Stomach (tissue), 8 donors: ENCODE measurements at regions not wholly inside any gene's neighbourhood (a gene's known extent, or its start where the extent isn't known, plus 50 kb on each side); places are given as distances from the start of the nearest gene placed in this dataset.
"Not testable (repeated sequence)": the region's sequence is repeated elsewhere in the genome, so short reads cannot be mapped to it uniquely, and the experiment has no call there.

ENCODE experiments used
- DNase-seq, 2 donors: peaks; one replicate each; pipeline versions ENCODE4 v3.0.0 to v3.0.0-alpha.2; 2013 to 2019
- H3K27ac ChIP-seq, 5 donors: fragments of 200-600 bp in 4 of 5; sonication (generic) in 4 of 5; one replicate each; pipeline ENCODE4 v1.5.1; 2013 to 2019; ENCODE audit warnings: mild to moderate bottlenecking in 1 of 5, moderate library complexity in 1 of 5
- H3K27me3 ChIP-seq, 3 donors: fragments of 200-600 bp; sonication (generic); one replicate each; pipeline ENCODE4 v1.5.1; 2017 to 2019; ENCODE audit warnings: mixed run types in 1 of 3
- H3K36me3 ChIP-seq, 4 donors: fragments of 200-600 bp; sonication (generic); 1 replicate in 3 of 4; 2 replicates in 1 of 4; pipeline ENCODE4 v1.5.1; 2016 to 2019
- H3K4me1 ChIP-seq, 4 donors: fragments of 200-600 bp; sonication (generic); one replicate each; pipeline ENCODE4 v1.5.1; 2016 to 2019
- H3K4me3 ChIP-seq, 4 donors: fragments of 200-600 bp; sonication (generic) in 3 of 4; one replicate each; pipeline ENCODE4 v1.5.1; 2016 to 2019; ENCODE audit warnings: mild to moderate bottlenecking in 1 of 4
- H3K9me3 ChIP-seq, 4 donors: fragments of 200-600 bp; sonication (generic); one replicate each; pipeline ENCODE4 v1.5.1; 2016 to 2019
- CTCF ChIP-seq, 7 experiments: fragments of 450-650 bp in 4 of 7; fragments of 200-600 bp in 3 of 7; sonication (generic) in 3 of 7; IDR thresholded peaks; one replicate each; pipeline ENCODE4 v1.5.1; 2016 to 2019; ENCODE audit warnings: antibody characterized with exemption in 7 of 7, control low read depth in 2 of 7, mild to moderate bottlenecking in 1 of 7
- EP300 ChIP-seq: sonication (generic); formaldehyde crosslinking; IDR thresholded peaks from one replicate; pipeline ENCODE4 v1.6.1; 2017; ENCODE audit warnings: antibody characterized with exemption
- POLR2A ChIP-seq, 4 donors: fragments of 450-650 bp; IDR thresholded peaks; one replicate each; pipeline ENCODE4 v1.6.1; 2016; ENCODE audit warnings: antibody characterized with exemption in 4 of 4, control low read depth in 2 of 4, mild to moderate bottlenecking in 1 of 4, moderate library complexity in 1 of 4
- POLR2AphosphoS5 ChIP-seq, 3 donors: sonication (generic); formaldehyde crosslinking; IDR thresholded peaks; one replicate each; pipeline ENCODE4 v1.6.1; 2016; ENCODE audit warnings: antibody characterized with exemption in 3 of 3
- WGBS, 5 donors: extraction: QIAGEN DNeasy Blood & Tissue Kit in 3 of 5; methylation state at CpG; one replicate each; pipeline versions ENCODE4 v1.1.5 to v1.1.7; 2013 to 2018; 5-methylcytosine and 5-hydroxymethylcytosine counted together
- intact Hi-C: fragments of 100-400 bp; cut with DNase I; formaldehyde crosslinking; loops from one replicate; pipeline ENCODE4 v1.15.1; 2023; ENCODE audit warnings: low total_unique reads
- donor health status: healthy with polysubstance abuse.
- donor health status: Bipolar disorder and iron deficiency.
- donor health status: healthy.

GRCh38 chr5:45765561-45765960, 69.4 kb upstream of the HCN1 start:
- Histone ChIP-seq H3K36me3 (no peaks in the 10 kb centered on the region), H3K4me1 (no peaks in the 10 kb centered on the region), H3K27me3 (no peaks in the 10 kb centered on the region), H3K4me3 (no peak overlapping the region), H3K9me3 (peaks cover 0 to 36% (median 22%) of the 10 kb centered on the region in 4 donors), H3K27ac (no peak overlapping the region)
- intact Hi-C loops, result no loop called here
- WGBS, 5 donors, result 58 to 77% (median 68%) methylated on average over 3 of the region's 3 CpGs
- DNase-seq, result no peak
- no peak for TF ChIP-seq POLR2AphosphoS5 (IDR thresholded peaks at IDR 0.05)
- no peak for TF ChIP-seq POLR2A (IDR thresholded peaks at IDR 0.05)
- TF ChIP-seq EP300, result no peak
- no peak for TF ChIP-seq CTCF (IDR thresholded peaks at IDR 0.05)

GRCh38 chr5:45750574-45750973, 54.4 kb upstream of the HCN1 start:
- 81 to 100% (median 96%) methylated on average over 3 of the region's 3 CpGs for WGBS, 5 donors
- TF ChIP-seq CTCF (IDR thresholded peaks at IDR 0.05) (no peak), POLR2A (IDR thresholded peaks at IDR 0.05) (no peak), EP300 (no peak), POLR2AphosphoS5 (IDR thresholded peaks at IDR 0.05) (no peak)
- intact Hi-C loops, result no loop called here
- no peak overlapping the region for H3K4me3 ChIP-seq
- H3K36me3 ChIP-seq, result no peaks in the 10 kb centered on the region
- H3K4me1 ChIP-seq, result no peaks in the 10 kb centered on the region
- peaks cover 0 to 38% (median 17%) of the 10 kb centered on the region in 4 donors for H3K9me3 ChIP-seq
- no peak overlapping the region for H3K27ac ChIP-seq
- no peaks in the 10 kb centered on the region for H3K27me3 ChIP-seq
- no peak for DNase-seq

- 51 to 67% (median 63%) methylated on average over 4 of the region's 4 CpGs for WGBS, 5 donors
- intact Hi-C loops, result not testable (repeated sequence)
These were observed 52.3 kb upstream of the HCN1 start for GRCh38 chr5:45748511-45748910.

More at GRCh38 chr5:45748511-45748910, 52.3 kb upstream of the HCN1 start:
- peaks cover 0 to 35% (median 17%) of the 10 kb centered on the region in 4 donors for H3K9me3 ChIP-seq
- H3K4me1 ChIP-seq, DNase-seq, H3K36me3 ChIP-seq, H3K4me3 ChIP-seq, H3K27me3 ChIP-seq, H3K27ac ChIP-seq: not testable (repeated sequence)
